C1 segment of cervical spinal cord (tissue), 14 donors: ENCODE measurements at regions not wholly inside any gene's neighbourhood (a gene's known extent, or its start where the extent isn't known, plus 50 kb on each side); places are given as distances from the start of the nearest gene placed in this dataset.
A peak's percentile ranks its signal among the peaks of the same experiment; 100 is the strongest.

Experiments used
- DNase-seq, 14 donors: peaks; one replicate each; lab custom pipeline; 2025; lab: John Stamatoyannopoulos, UW

- no peak for DNase-seq
Observed at GRCh38 chr6:140988780-140989179, 1143.9 kb upstream of the GJE1 start.

GRCh38 chr6:140987364-140988155 lies 1145.2 kb upstream of the GJE1 start:
- no peak for DNase-seq

- DNase-seq, result no peak
Observed at GRCh38 chr6:140985679-140986275, 1146.9 kb upstream of the GJE1 start.

- DNase-seq, result no peak
Observed at GRCh38 chr6:140980265-140980887, 1152.3 kb upstream of the GJE1 start.

GRCh38 chr6:140979642-140980091 lies 1153.1 kb upstream of the GJE1 start:
- peak in 1 of 14 donors; percentile 0 for DNase-seq

- no peak for DNase-seq
Observed at GRCh38 chr6:140977403-140977802, 1155.3 kb upstream of the GJE1 start.

- no peak for DNase-seq
Observed at GRCh38 chr6:140976806-140977205, 1155.9 kb upstream of the GJE1 start.

GRCh38 chr6:140970485-140970884 lies 1162.2 kb upstream of the GJE1 start:
- no peak for DNase-seq

GRCh38 chr6:140968062-140968461 lies 1164.7 kb upstream of the GJE1 start:
- no peak for DNase-seq

GRCh38 chr6:140966676-140967075 lies 1166.0 kb upstream of the GJE1 start:
- no peak for DNase-seq

GRCh38 chr6:140960566-140960965 lies 1172.2 kb upstream of the GJE1 start:
- no peak for DNase-seq

- no peak for DNase-seq
Observed at GRCh38 chr6:140957386-140957785, 1175.3 kb upstream of the GJE1 start.

GRCh38 chr6:140956571-140957369 lies 1176.0 kb upstream of the GJE1 start:
- DNase-seq, result no peak

- DNase-seq, result no peak
Observed at GRCh38 chr6:140940251-140940925, 1192.3 kb upstream of the GJE1 start.

GRCh38 chr6:140932909-140933308 lies 1199.8 kb upstream of the GJE1 start:
- no peak for DNase-seq

GRCh38 chr6:140931581-140931980 lies 1201.1 kb upstream of the GJE1 start:
- DNase-seq, result no peak

GRCh38 chr6:140929121-140929520 lies 1203.6 kb upstream of the GJE1 start:
- no peak for DNase-seq

- no peak for DNase-seq
Observed at GRCh38 chr6:140923048-140923447, 1209.7 kb upstream of the GJE1 start.

- peak in 1 of 14 donors; percentile 2 for DNase-seq
Observed at GRCh38 chr6:140921366-140922226, 1211.1 kb upstream of the GJE1 start.

- no peak for DNase-seq
Observed at GRCh38 chr6:140917911-140918310, 1214.8 kb upstream of the GJE1 start.
